Keratinocyte (primary cell): ENCODE measurements at regions not wholly inside any gene's neighbourhood (a gene's known extent, or its start where the extent isn't known, plus 50 kb on each side); places are given as distances from the start of the nearest gene placed in this dataset.

ENCODE experiments used
- DNase-seq: peaks from one replicate; pipeline ENCODE4 v3.0.0-alpha.2; 2011; ENCODE audit warnings: low read depth, missing footprints, low spot score
- FAIRE-seq: peaks from 2 replicates; lab custom pipeline; 2011; peaks lifted over from hg19 to GRCh38; lab: Jason Lieb, UNC
- H2AFZ ChIP-seq: 2 replicates; pipeline ENCODE4 v1.6.0; 2012; ENCODE audit warnings: low read length, control low read depth, inconsistent platforms; ENCODE audit not compliant: control insufficient read depth
- H3K27ac ChIP-seq: 2 replicates; pipeline ENCODE4 v1.5.1; 2011; ENCODE audit warnings: low read length; ENCODE audit not compliant: control insufficient read depth, insufficient read depth
- H3K27me3 ChIP-seq: 3 replicates; pipeline ENCODE4 v1.6.0; 2011; ENCODE audit warnings: low read length; ENCODE audit not compliant: control insufficient read depth, insufficient read depth; ENCODE audit errors: extremely low read depth
- H3K36me3 ChIP-seq, 2 experiments: 2 replicates in 1 of 2; 3 replicates in 1 of 2; pipeline ENCODE4 v1.5.1; 2011; ENCODE audit warnings: low read length in 2 of 2, mild to moderate bottlenecking in 1 of 2; ENCODE audit not compliant: control insufficient read depth in 2 of 2, insufficient read depth in 2 of 2; ENCODE audit errors: extremely low read depth in 1 of 2
- H3K4me1 ChIP-seq: 3 replicates; pipeline ENCODE4 v1.5.1; 2011; ENCODE audit warnings: low read length; ENCODE audit not compliant: control insufficient read depth, insufficient read depth; ENCODE audit errors: extremely low read depth
- H3K4me2 ChIP-seq: 3 replicates; pipeline ENCODE4 v1.6.0; 2011; ENCODE audit warnings: low read depth, low read length; ENCODE audit not compliant: control insufficient read depth, insufficient read depth; ENCODE audit errors: extremely low read depth
- H3K4me3 ChIP-seq, 3 experiments: fragments of 200-600 bp in 1 of 3; sonication (generic) in 1 of 3; 2 replicates in 2 of 3; 3 replicates in 1 of 3; pipeline ENCODE4 v1.5.1; 2011 to 2016; ENCODE audit warnings: low read length in 3 of 3, mild to moderate bottlenecking in 3 of 3, control low read depth in 2 of 3, inconsistent platforms in 1 of 3, low read depth in 1 of 3, mixed read lengths in 1 of 3, mixed run types in 1 of 3, moderate library complexity in 1 of 3; ENCODE audit not compliant: control insufficient read depth in 2 of 3, insufficient read depth in 2 of 3; ENCODE audit errors: extremely low read depth in 1 of 3
- H3K79me2 ChIP-seq: 2 replicates; pipeline ENCODE4 v1.6.0; 2012; ENCODE audit warnings: low read length; ENCODE audit not compliant: control insufficient read depth, insufficient read depth
- H3K9ac ChIP-seq: 3 replicates; pipeline ENCODE4 v1.6.0; 2011; ENCODE audit warnings: low read length; ENCODE audit not compliant: control insufficient read depth, insufficient read depth; ENCODE audit errors: extremely low read depth
- H3K9me1 ChIP-seq: 3 replicates; pipeline ENCODE4 v1.6.0; 2011; ENCODE audit warnings: low read length; ENCODE audit not compliant: control insufficient read depth, insufficient read depth; ENCODE audit errors: extremely low read depth
- H3K9me3 ChIP-seq: 2 replicates; pipeline ENCODE4 v1.5.1; 2012; ENCODE audit warnings: low read depth, low read length; ENCODE audit not compliant: control insufficient read depth
- H4K20me1 ChIP-seq: 3 replicates; pipeline ENCODE4 v1.6.0; 2011; ENCODE audit warnings: low read length; ENCODE audit not compliant: control insufficient read depth, insufficient read depth; ENCODE audit errors: extremely low read depth
- EZH2 ChIP-seq: IDR thresholded peaks from one replicate; pipeline ENCODE4 v1.6.1; 2012; ENCODE audit warnings: inconsistent platforms, mild to moderate bottlenecking, low read length, moderate library complexity
- dilution Hi-C: fragments of 300-500 bp; cut with MboI; formaldehyde crosslinking; loops from one replicate; pipeline ENCODE4 v1.7.0; 2020; ENCODE audit warnings: low sequenced_read_pairs; ENCODE audit not compliant: extremely low pct_ligation_motif_present
- TF ChIP-seq, protein P1 (sequence below), 3 experiments: IDR thresholded peaks in 1 of 3; conservative IDR thresholded peaks in 1 of 3; optimal IDR thresholded peaks in 1 of 3; 2 replicates in 2 of 3; 3 replicates in 1 of 3; pipeline versions ENCODE3 to v1.5.1; 2011; ENCODE audit warnings: low read length in 3 of 3, mild to moderate bottlenecking in 3 of 3, moderate library complexity in 2 of 3, control low read depth in 1 of 3, inconsistent platforms in 1 of 3; ENCODE audit not compliant: insufficient read depth in 2 of 3; ENCODE audit errors: extremely low read depth in 1 of 3

DNA sequence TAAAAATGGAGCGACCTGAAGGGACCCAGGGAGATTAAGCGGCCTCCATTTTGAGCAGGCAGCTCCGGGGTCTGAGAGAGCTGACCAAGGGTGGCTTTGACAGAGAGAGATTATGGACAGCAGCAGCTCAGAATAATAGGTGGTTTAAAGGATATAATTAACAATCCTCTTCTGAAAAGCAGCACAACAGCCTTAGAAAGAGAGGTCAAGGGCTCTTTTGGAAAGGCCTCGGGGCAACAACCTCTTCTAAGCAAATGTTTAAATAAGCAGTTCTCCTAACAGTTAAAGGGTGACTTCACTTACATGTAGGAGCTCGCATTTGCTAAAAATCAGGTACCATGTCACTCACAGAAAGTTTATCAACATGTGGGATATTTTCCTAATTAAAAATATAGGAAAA lies 87.2 kb upstream of the FRMD6 start:
- Histone ChIP-seq H3K4me1 (peaks cover 53% of the 10 kb centered on the region), H3K36me3 (peaks cover 6 to 8% of the 10 kb centered on the region in 2 experiments), H3K9ac (peak overlapping the region; percentile 26), H3K27ac (peak overlapping the region; percentile 47), H3K4me3 (no peak overlapping the region), H2AFZ (no peak overlapping the region), H4K20me1 (no peaks in the 10 kb centered on the region), H3K9me3 (no peaks in the 10 kb centered on the region), H3K27me3 (no peaks in the 10 kb centered on the region), H3K9me1 (peaks cover 3% of the 10 kb centered on the region), H3K79me2 (peaks cover 78% of the 10 kb centered on the region), H3K4me2 (peak overlapping the region; percentile 16)
- no peak for DNase-seq
- TF ChIP-seq EZH2, result no peak
- TF ChIP-seq, protein P1, sequence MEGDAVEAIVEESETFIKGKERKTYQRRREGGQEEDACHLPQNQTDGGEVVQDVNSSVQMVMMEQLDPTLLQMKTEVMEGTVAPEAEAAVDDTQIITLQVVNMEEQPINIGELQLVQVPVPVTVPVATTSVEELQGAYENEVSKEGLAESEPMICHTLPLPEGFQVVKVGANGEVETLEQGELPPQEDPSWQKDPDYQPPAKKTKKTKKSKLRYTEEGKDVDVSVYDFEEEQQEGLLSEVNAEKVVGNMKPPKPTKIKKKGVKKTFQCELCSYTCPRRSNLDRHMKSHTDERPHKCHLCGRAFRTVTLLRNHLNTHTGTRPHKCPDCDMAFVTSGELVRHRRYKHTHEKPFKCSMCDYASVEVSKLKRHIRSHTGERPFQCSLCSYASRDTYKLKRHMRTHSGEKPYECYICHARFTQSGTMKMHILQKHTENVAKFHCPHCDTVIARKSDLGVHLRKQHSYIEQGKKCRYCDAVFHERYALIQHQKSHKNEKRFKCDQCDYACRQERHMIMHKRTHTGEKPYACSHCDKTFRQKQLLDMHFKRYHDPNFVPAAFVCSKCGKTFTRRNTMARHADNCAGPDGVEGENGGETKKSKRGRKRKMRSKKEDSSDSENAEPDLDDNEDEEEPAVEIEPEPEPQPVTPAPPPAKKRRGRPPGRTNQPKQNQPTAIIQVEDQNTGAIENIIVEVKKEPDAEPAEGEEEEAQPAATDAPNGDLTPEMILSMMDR (optimal IDR thresholded peaks at IDR 0.05 in 1 of 3, IDR thresholded peaks at IDR 0.05 in 1 of 3, conservative IDR thresholded peaks at IDR 0.05 in 1 of 3; ENCODE audit: extremely low read depth in 1 of 3, insufficient read depth in 2 of 3, low read length in 3 of 3), result no peak
- dilution Hi-C loops, result no loop called here
- peak; percentile 41 for FAIRE-seq

DNA sequence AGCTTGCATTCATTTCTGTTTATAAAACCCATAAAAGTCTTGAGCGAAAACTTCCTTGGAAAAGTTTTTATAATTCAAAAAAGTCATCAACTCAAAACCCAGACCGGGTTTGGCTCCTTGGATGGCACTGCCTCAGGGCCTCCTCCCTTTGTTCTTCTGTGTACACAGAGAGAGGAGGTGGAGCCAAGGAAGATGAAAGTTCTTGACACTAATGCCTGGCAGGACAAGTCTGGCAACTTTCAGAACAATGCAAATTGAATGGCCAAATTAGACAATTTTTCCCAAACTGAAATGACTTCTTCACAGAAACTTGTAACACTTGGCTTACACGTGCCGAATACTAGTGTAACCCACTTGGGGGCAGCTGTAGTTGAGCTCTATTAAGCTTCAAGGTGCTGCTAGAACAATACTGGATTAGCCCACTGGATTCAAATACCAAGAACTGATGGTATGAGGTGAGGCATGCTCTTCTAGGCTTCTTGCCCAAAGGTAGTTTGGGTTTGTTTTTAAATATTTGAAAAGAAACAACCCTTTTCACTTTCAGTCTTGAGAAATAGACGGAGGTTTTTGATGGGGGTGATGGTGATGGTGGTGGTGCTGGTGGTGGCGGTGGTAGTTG lies 86.6 kb upstream of the FRMD6 start:
- peaks cover 52% of the 10 kb centered on the region for H3K4me1 ChIP-seq

More for the DNA sequence above, 86.6 kb upstream of the FRMD6 start:
- FAIRE-seq, result peak; percentile 82
- H3K4me2 ChIP-seq, result peak overlapping the region; percentile 16
- H3K9ac ChIP-seq, result no peak overlapping the region
- H3K9me3 ChIP-seq, result no peaks in the 10 kb centered on the region
- no peak overlapping the region for H3K4me3 ChIP-seq
- H3K79me2 ChIP-seq, result peaks cover 74% of the 10 kb centered on the region
- H4K20me1 ChIP-seq, result no peaks in the 10 kb centered on the region
- TF ChIP-seq, protein P1 (optimal IDR thresholded peaks at IDR 0.05 in 1 of 3, IDR thresholded peaks at IDR 0.05 in 1 of 3, conservative IDR thresholded peaks at IDR 0.05 in 1 of 3; ENCODE audit: extremely low read depth in 1 of 3, insufficient read depth in 2 of 3, low read length in 3 of 3), result no peak
- TF ChIP-seq EZH2, result no peak
- dilution Hi-C loops, result no loop called here
- H3K9me1 ChIP-seq, result peaks cover 3% of the 10 kb centered on the region
- no peak overlapping the region for H2AFZ ChIP-seq
- peaks cover 6 to 8% of the 10 kb centered on the region in 2 experiments for H3K36me3 ChIP-seq
- peak overlapping the region; percentile 47 for H3K27ac ChIP-seq
- no peak for DNase-seq
- H3K27me3 ChIP-seq, result no peaks in the 10 kb centered on the region
